ENCODE measurements at regions not wholly inside any gene's neighbourhood (a gene's known extent, or its start where the extent isn't known, plus 50 kb on each side); places are given as distances from the start of the nearest gene placed in this dataset.

GRCh38 chr14:27242874-27243273 lies 645.0 kb upstream of the NOVA1 start:
- no peak overlapping the region for H3K27ac Mint-ChIP-seq

GRCh38 chr14:27243365-27243764 lies 645.5 kb upstream of the NOVA1 start:
- no peak for TF ChIP-seq CTCF (IDR thresholded peaks at IDR 0.05; ENCODE audit: unreplicated experiment)
- H3K9me3 Mint-ChIP-seq (ENCODE audit: low read depth), result no peaks in the 10 kb centered on the region
- no peak overlapping the region for H3K4me3 Mint-ChIP-seq (ENCODE audit: low read depth)
- H3K4me1 Mint-ChIP-seq (ENCODE audit: low read depth), result no peaks in the 10 kb centered on the region
- DNase-seq (ENCODE audit: low spot score, unreplicated experiment), result no peak
- no peaks in the 10 kb centered on the region for H3K36me3 Mint-ChIP-seq (ENCODE audit: insufficient read depth)
- no peaks in the 10 kb centered on the region for H3K27me3 Mint-ChIP-seq
- H3K27ac Mint-ChIP-seq, result no peak overlapping the region

More at GRCh38 chr14:27242874-27243273, 645.0 kb upstream of the NOVA1 start:
- Mint-ChIP-seq H3K9me3 (ENCODE audit: low read depth) (no peaks in the 10 kb centered on the region), H3K36me3 (ENCODE audit: insufficient read depth) (no peaks in the 10 kb centered on the region), H3K4me1 (ENCODE audit: low read depth) (no peaks in the 10 kb centered on the region), H3K4me3 (ENCODE audit: low read depth) (no peak overlapping the region), H3K27me3 (no peaks in the 10 kb centered on the region)
- TF ChIP-seq CTCF (IDR thresholded peaks at IDR 0.05; ENCODE audit: unreplicated experiment), result no peak
- no peak for DNase-seq (ENCODE audit: low spot score, unreplicated experiment)

GRCh38 chr14:27245947-27246346 lies 648.1 kb upstream of the NOVA1 start:
- TF ChIP-seq CTCF (IDR thresholded peaks at IDR 0.05; ENCODE audit: unreplicated experiment), result no peak
- no peaks in the 10 kb centered on the region for H3K27me3 Mint-ChIP-seq
- no peak for DNase-seq (ENCODE audit: low spot score, unreplicated experiment)
- H3K27ac Mint-ChIP-seq, result no peak overlapping the region
- no peaks in the 10 kb centered on the region for H3K4me1 Mint-ChIP-seq (ENCODE audit: low read depth)
- no peak overlapping the region for H3K4me3 Mint-ChIP-seq (ENCODE audit: low read depth)
- peaks cover 3% of the 10 kb centered on the region for H3K9me3 Mint-ChIP-seq (ENCODE audit: low read depth)
- H3K36me3 Mint-ChIP-seq (ENCODE audit: insufficient read depth), result no peaks in the 10 kb centered on the region

- Mint-ChIP-seq H3K4me3 (ENCODE audit: low read depth) (no peak overlapping the region), H3K27ac (no peak overlapping the region), H3K4me1 (ENCODE audit: low read depth) (no peaks in the 10 kb centered on the region), H3K27me3 (no peaks in the 10 kb centered on the region), H3K36me3 (ENCODE audit: insufficient read depth) (no peaks in the 10 kb centered on the region), H3K9me3 (ENCODE audit: low read depth) (no peaks in the 10 kb centered on the region)
- TF ChIP-seq CTCF (IDR thresholded peaks at IDR 0.05; ENCODE audit: unreplicated experiment), result no peak
- DNase-seq (ENCODE audit: low spot score, unreplicated experiment), result no peak
These were observed 656.1 kb upstream of the NOVA1 start for GRCh38 chr14:27253966-27254365.

GRCh38 chr14:27256805-27257204 lies 659.0 kb upstream of the NOVA1 start:
- H3K9me3 Mint-ChIP-seq (ENCODE audit: low read depth), result peaks cover 2% of the 10 kb centered on the region
- H3K27me3 Mint-ChIP-seq, result no peaks in the 10 kb centered on the region
- no peak for TF ChIP-seq CTCF (IDR thresholded peaks at IDR 0.05; ENCODE audit: unreplicated experiment)
- no peaks in the 10 kb centered on the region for H3K4me1 Mint-ChIP-seq (ENCODE audit: low read depth)
- H3K4me3 Mint-ChIP-seq (ENCODE audit: low read depth), result no peak overlapping the region
- DNase-seq (ENCODE audit: low spot score, unreplicated experiment), result no peak
- H3K36me3 Mint-ChIP-seq (ENCODE audit: insufficient read depth), result no peaks in the 10 kb centered on the region
- H3K27ac Mint-ChIP-seq, result no peak overlapping the region

Data from progenitor cell of endocrine pancreas (in vitro differentiated cells).